ENCODE measurements at regions not wholly inside any gene's neighbourhood (a gene's known extent, or its start where the extent isn't known, plus 50 kb on each side); places are given as distances from the start of the nearest gene placed in this dataset.

- TF ChIP-seq, protein P1, sequence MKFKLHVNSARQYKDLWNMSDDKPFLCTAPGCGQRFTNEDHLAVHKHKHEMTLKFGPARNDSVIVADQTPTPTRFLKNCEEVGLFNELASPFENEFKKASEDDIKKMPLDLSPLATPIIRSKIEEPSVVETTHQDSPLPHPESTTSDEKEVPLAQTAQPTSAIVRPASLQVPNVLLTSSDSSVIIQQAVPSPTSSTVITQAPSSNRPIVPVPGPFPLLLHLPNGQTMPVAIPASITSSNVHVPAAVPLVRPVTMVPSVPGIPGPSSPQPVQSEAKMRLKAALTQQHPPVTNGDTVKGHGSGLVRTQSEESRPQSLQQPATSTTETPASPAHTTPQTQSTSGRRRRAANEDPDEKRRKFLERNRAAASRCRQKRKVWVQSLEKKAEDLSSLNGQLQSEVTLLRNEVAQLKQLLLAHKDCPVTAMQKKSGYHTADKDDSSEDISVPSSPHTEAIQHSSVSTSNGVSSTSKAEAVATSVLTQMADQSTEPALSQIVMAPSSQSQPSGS (IDR thresholded peaks at IDR 0.05; ENCODE audit: low read length), result no peak
- TF ChIP-seq PHF8 (conservative IDR thresholded peaks at IDR 0.05; ENCODE audit: low read depth, low read length), result no peak
- no peak for TF ChIP-seq TCF12 (IDR thresholded peaks at IDR 0.05; ENCODE audit: low read depth, low read length)
- no peak for TF ChIP-seq SAP30 (IDR thresholded peaks at IDR 0.05; ENCODE audit: insufficient read depth, insufficient replicate concordance, low read length)
- TF ChIP-seq CBX5 (IDR thresholded peaks at IDR 0.05; ENCODE audit: low read depth, low read length), result no peak
- TF ChIP-seq SP1 (IDR thresholded peaks at IDR 0.05; ENCODE audit: low read depth, low read length), result no peak
- TF ChIP-seq ASH2L (IDR thresholded peaks at IDR 0.05; ENCODE audit: low read length), result no peak
- TF ChIP-seq JUND (IDR thresholded peaks at IDR 0.05; ENCODE audit: low read length), result no peak
Observed at GRCh38 chr3:22691856-22692628, 511.1 kb upstream of the UBE2E2 start (continued).

Data from H1 (cell line).